ENCODE measurements at regions not wholly inside any gene's neighbourhood (a gene's known extent, or its start where the extent isn't known, plus 50 kb on each side); places are given as distances from the start of the nearest gene placed in this dataset.

DNA sequence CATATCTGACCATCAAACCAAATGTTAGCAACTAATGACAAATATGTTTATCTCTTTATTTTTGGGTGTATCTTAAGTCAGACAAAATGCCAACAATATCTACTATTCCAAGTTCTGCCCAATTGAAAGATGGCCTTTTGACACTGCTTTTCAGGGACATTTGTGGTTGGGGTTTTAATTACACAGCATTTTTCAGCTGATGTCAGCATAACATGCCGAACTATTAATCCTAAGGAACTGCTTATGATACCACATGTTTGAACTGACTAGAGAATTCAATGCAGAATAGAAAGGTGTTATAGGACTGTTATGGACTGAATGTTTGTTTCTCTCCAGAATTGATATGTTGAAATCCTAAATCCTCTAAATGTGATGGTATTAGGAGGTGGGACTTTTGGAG lies 445.1 kb downstream of the TMA16 start:
- DNase-seq: no peak
- Histone ChIP-seq H3K4me1 (ENCODE audit: control insufficient read depth, insufficient read depth, low read length) (no peaks in the 10 kb centered on the region), H3K36me3 (ENCODE audit: control insufficient read depth, insufficient read depth, low read length) (no peaks in the 10 kb centered on the region), H3K9me3 (ENCODE audit: control insufficient read depth, insufficient read depth, low read length) (no peaks in the 10 kb centered on the region), H3K27me3 (ENCODE audit: control insufficient read depth, insufficient read depth, low read length) (no peaks in the 10 kb centered on the region), H3K4me3 (ENCODE audit: low read length) (no peak overlapping the region), H3K27ac (ENCODE audit: low read length) (no peak overlapping the region)
- H3K27me3 Mint-ChIP-seq (ENCODE audit: low read depth in 2 of 2): no peaks in the 10 kb centered on the region
- intact Hi-C loops (cut with micrococcal nuclease): no loop called here
- no peak overlapping the region for H3K27ac Mint-ChIP-seq
- WGBS (ENCODE audit: insufficient coverage): 100% methylated on average over 1 of the region's 1 CpG
- H3K4me3 Mint-ChIP-seq: no peak overlapping the region
- no peak for ATAC-seq
- H3K9me3 Mint-ChIP-seq: peaks cover 7 to 11% of the 10 kb centered on the region in 2 donors
- no peaks in the 10 kb centered on the region for H3K4me1 Mint-ChIP-seq
- TF ChIP-seq, protein P1, sequence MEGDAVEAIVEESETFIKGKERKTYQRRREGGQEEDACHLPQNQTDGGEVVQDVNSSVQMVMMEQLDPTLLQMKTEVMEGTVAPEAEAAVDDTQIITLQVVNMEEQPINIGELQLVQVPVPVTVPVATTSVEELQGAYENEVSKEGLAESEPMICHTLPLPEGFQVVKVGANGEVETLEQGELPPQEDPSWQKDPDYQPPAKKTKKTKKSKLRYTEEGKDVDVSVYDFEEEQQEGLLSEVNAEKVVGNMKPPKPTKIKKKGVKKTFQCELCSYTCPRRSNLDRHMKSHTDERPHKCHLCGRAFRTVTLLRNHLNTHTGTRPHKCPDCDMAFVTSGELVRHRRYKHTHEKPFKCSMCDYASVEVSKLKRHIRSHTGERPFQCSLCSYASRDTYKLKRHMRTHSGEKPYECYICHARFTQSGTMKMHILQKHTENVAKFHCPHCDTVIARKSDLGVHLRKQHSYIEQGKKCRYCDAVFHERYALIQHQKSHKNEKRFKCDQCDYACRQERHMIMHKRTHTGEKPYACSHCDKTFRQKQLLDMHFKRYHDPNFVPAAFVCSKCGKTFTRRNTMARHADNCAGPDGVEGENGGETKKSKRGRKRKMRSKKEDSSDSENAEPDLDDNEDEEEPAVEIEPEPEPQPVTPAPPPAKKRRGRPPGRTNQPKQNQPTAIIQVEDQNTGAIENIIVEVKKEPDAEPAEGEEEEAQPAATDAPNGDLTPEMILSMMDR (IDR thresholded peaks at IDR 0.05): no peak
- H3K36me3 Mint-ChIP-seq: peaks cover 8% of the 10 kb centered on the region

DNA sequence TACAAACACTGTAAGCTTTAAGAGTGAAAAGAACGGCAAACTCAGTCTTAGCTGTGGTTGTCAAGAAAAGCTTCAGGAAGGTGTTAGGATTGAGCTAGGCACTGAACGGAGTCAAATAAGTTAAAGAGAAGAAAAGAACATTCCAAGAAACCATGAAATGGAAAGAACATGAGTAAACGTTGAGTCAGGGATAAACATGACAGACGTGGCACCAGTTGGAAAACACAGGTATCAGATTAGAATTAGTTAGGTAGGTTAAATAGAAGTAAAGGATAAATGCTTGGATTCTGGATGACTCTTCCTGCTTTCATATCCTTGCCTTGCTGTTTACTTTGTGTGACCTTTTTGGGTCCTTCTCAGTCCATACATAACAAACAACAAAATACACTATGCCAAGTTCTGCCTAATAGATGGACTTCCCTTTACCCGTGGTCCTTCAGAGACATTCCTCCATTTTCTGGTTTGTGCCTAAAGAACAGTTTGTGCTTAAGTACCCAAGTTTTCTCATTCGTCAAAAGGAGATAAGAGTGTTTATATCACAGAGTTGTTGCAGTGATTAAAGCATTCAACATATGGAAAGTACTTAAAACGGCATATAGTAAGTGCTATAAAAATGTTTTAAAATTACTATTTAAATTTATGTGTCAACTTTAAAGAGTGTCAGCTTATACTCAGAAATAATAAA lies 446.9 kb downstream of the TMA16 start:
- peaks cover 8% of the 10 kb centered on the region for H3K36me3 Mint-ChIP-seq
- no peak overlapping the region for H3K4me3 ChIP-seq (ENCODE audit: low read length)
- no peak overlapping the region for H3K27ac ChIP-seq (ENCODE audit: low read length)
- no peaks in the 10 kb centered on the region for H3K27me3 ChIP-seq (ENCODE audit: control insufficient read depth, insufficient read depth, low read length)
- DNase-seq: no peak
- H3K27ac Mint-ChIP-seq: no peak overlapping the region
- intact Hi-C loops (cut with micrococcal nuclease): no loop called here
- H3K27me3 Mint-ChIP-seq (ENCODE audit: low read depth in 2 of 2): no peaks in the 10 kb centered on the region
- no peak overlapping the region for H3K4me3 Mint-ChIP-seq
- 84% methylated on average over 6 of the region's 7 CpGs for WGBS (ENCODE audit: insufficient coverage)
- no peaks in the 10 kb centered on the region for H3K4me1 ChIP-seq (ENCODE audit: control insufficient read depth, insufficient read depth, low read length)
- TF ChIP-seq, protein P1 (IDR thresholded peaks at IDR 0.05): no peak
- no peak for ATAC-seq
- peaks cover 7% of the 10 kb centered on the region in 2 donors for H3K9me3 Mint-ChIP-seq
- no peaks in the 10 kb centered on the region for H3K36me3 ChIP-seq (ENCODE audit: control insufficient read depth, insufficient read depth, low read length)
- no peaks in the 10 kb centered on the region for H3K4me1 Mint-ChIP-seq
- H3K9me3 ChIP-seq (ENCODE audit: control insufficient read depth, insufficient read depth, low read length): no peaks in the 10 kb centered on the region

DNA sequence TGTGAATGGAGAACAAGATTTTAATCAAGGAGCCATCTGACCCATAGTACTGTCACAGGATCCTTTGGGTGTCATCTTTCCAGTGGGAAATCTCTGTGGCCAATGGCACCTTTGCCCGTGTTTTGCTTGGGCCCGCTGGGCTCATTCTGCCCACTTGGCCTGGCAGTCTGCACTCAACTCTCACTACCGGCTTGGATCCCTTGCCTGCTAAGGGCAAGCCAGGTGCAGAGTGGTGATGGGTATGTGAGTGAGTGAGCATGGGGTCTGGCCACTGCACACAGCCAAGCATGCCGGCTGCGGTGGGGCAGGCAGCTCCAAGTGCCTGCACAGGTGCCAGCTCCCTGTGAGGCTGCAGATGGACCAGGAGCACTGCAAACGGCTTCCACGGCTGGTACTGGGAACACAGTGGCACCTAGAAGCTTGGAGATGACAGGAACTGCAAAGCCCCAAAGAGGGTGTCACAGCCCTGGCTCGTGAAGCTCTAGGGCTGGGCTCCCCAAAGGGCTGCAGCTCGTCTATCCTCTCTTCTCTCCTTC lies 454.5 kb downstream of the TMA16 start:
- Mint-ChIP-seq H3K27ac (no peak overlapping the region), H3K36me3 (no peaks in the 10 kb centered on the region), H3K4me3 (no peak overlapping the region), H3K9me3 (peaks cover 3 to 7% of the 10 kb centered on the region in 2 donors), H3K27me3 (ENCODE audit: low read depth in 2 of 2) (no peaks in the 10 kb centered on the region), H3K4me1 (no peaks in the 10 kb centered on the region)
- ATAC-seq (no peak), DNase-seq (no peak)
- no peaks in the 10 kb centered on the region for H3K36me3 ChIP-seq (ENCODE audit: control insufficient read depth, insufficient read depth, low read length)
- H3K27ac ChIP-seq (ENCODE audit: low read length): no peak overlapping the region
- no peak overlapping the region for H3K4me3 ChIP-seq (ENCODE audit: low read length)
- no peaks in the 10 kb centered on the region for H3K4me1 ChIP-seq (ENCODE audit: control insufficient read depth, insufficient read depth, low read length)
- H3K27me3 ChIP-seq (ENCODE audit: control insufficient read depth, insufficient read depth, low read length): no peaks in the 10 kb centered on the region
- no peaks in the 10 kb centered on the region for H3K9me3 ChIP-seq (ENCODE audit: control insufficient read depth, insufficient read depth, low read length)
- intact Hi-C loops (cut with micrococcal nuclease): no loop called here
- WGBS (ENCODE audit: insufficient coverage): 85% methylated on average over 9 of the region's 9 CpGs
- TF ChIP-seq, protein P1 (IDR thresholded peaks at IDR 0.05): no peak

Measured in natural killer cell (primary cell).